Central memory CD8-positive, alpha-beta T cell (primary cell): ENCODE measurements at regions not wholly inside any gene's neighbourhood (a gene's known extent, or its start where the extent isn't known, plus 50 kb on each side); places are given as distances from the start of the nearest gene placed in this dataset.
"Not testable (repeated sequence)": the region's sequence is repeated elsewhere in the genome, so short reads cannot be mapped to it uniquely, and the experiment has no call there.

Source experiments
- ATAC-seq: fragments of 150-1000 bp; cut with Tn5 transposase; replicated peaks from 2 replicates; pipeline ENCODE4 v1.10.0; 2022; ENCODE audit warnings: mild to moderate bottlenecking, moderate FRiP score, moderate number of reproducible peaks; ENCODE audit not compliant: poor library complexity, severe bottlenecking; ENCODE audit errors: extremely low read depth
- DNase-seq, 2 donors: peaks; one replicate each; pipeline ENCODE4 v3.0.0; 2021; ENCODE audit warnings: low spot score in 2 of 2
- H3K27ac Mint-ChIP-seq: one replicate; pipeline ENCODE4 v1.8.0; 2022; ENCODE audit warnings: low read depth, mild to moderate bottlenecking, moderate library complexity, mixed read lengths
- H3K27me3 Mint-ChIP-seq: one replicate; pipeline ENCODE4 v1.8.0; 2022; ENCODE audit warnings: mixed read lengths
- H3K36me3 Mint-ChIP-seq: one replicate; pipeline ENCODE4 v1.8.0; 2022; ENCODE audit warnings: mild to moderate bottlenecking, moderate library complexity, mixed read lengths; ENCODE audit not compliant: insufficient read depth
- H3K4me1 Mint-ChIP-seq: one replicate; pipeline ENCODE4 v1.8.0; 2022; ENCODE audit warnings: mixed read lengths
- H3K4me3 Mint-ChIP-seq: one replicate; pipeline ENCODE4 v1.8.0; 2022; ENCODE audit warnings: mild to moderate bottlenecking, moderate library complexity, mixed read lengths
- H3K9me3 Mint-ChIP-seq: one replicate; pipeline ENCODE4 v1.8.0; 2022; ENCODE audit warnings: mixed read lengths

GRCh38 chr2:52611759-52612158 is 1155.8 kb upstream of the CHAC2 start:
- DNase-seq (no peak), ATAC-seq (no peak)
- Mint-ChIP-seq H3K4me1 (no peaks in the 10 kb centered on the region), H3K36me3 (no peaks in the 10 kb centered on the region), H3K4me3 (no peak overlapping the region), H3K27ac (no peak overlapping the region), H3K9me3 (peaks cover 11% of the 10 kb centered on the region), H3K27me3 (no peaks in the 10 kb centered on the region)

GRCh38 chr2:52608030-52608429 is 1159.6 kb upstream of the CHAC2 start:
- ATAC-seq, result no peak
- DNase-seq, result no peak
- Mint-ChIP-seq H3K4me3 (no peak overlapping the region), H3K27me3 (no peaks in the 10 kb centered on the region), H3K4me1 (no peaks in the 10 kb centered on the region), H3K27ac (no peak overlapping the region), H3K36me3 (no peaks in the 10 kb centered on the region), H3K9me3 (peaks cover 15% of the 10 kb centered on the region)

GRCh38 chr2:52597346-52597745 is 1170.3 kb upstream of the CHAC2 start:
- peaks cover 7% of the 10 kb centered on the region for H3K9me3 Mint-ChIP-seq
- no peak for DNase-seq
- no peak for ATAC-seq

GRCh38 chr2:52594026-52594425 is 1173.6 kb upstream of the CHAC2 start:
- Mint-ChIP-seq H3K27me3 (no peaks in the 10 kb centered on the region), H3K27ac (no peak overlapping the region), H3K4me1 (no peaks in the 10 kb centered on the region), H3K9me3 (peaks cover 12% of the 10 kb centered on the region), H3K4me3 (no peak overlapping the region), H3K36me3 (no peaks in the 10 kb centered on the region)
- DNase-seq (no peak), ATAC-seq (no peak)

More at GRCh38 chr2:52597346-52597745, 1170.3 kb upstream of the CHAC2 start:
- Mint-ChIP-seq H3K4me1 (no peaks in the 10 kb centered on the region), H3K4me3 (no peak overlapping the region), H3K27me3 (no peaks in the 10 kb centered on the region), H3K27ac (no peak overlapping the region), H3K36me3 (no peaks in the 10 kb centered on the region)

GRCh38 chr2:52584071-52584470 is 1183.5 kb upstream of the CHAC2 start:
- not testable (repeated sequence) for H3K27me3 Mint-ChIP-seq, DNase-seq, H3K4me1 Mint-ChIP-seq, H3K27ac Mint-ChIP-seq, H3K4me3 Mint-ChIP-seq, H3K36me3 Mint-ChIP-seq, ATAC-seq
- peaks cover 25% of the 10 kb centered on the region for H3K9me3 Mint-ChIP-seq

- peaks cover 15% of the 10 kb centered on the region for H3K9me3 Mint-ChIP-seq
- H3K4me3 Mint-ChIP-seq, result no peak overlapping the region
- no peak overlapping the region for H3K27ac Mint-ChIP-seq
- H3K36me3 Mint-ChIP-seq, result peaks cover 3% of the 10 kb centered on the region
- no peaks in the 10 kb centered on the region for H3K4me1 Mint-ChIP-seq
- H3K27me3 Mint-ChIP-seq, result no peaks in the 10 kb centered on the region
- no peak for ATAC-seq
- DNase-seq, result no peak
Measured at GRCh38 chr2:52572469-52572894, 1195.1 kb upstream of the CHAC2 start.

- no peaks in the 10 kb centered on the region for H3K4me1 Mint-ChIP-seq
- DNase-seq (no peak), ATAC-seq (no peak)
- no peaks in the 10 kb centered on the region for H3K27me3 Mint-ChIP-seq
- H3K36me3 Mint-ChIP-seq, result peaks cover 3% of the 10 kb centered on the region
- H3K27ac Mint-ChIP-seq, result no peak overlapping the region
- H3K9me3 Mint-ChIP-seq, result peaks cover 15% of the 10 kb centered on the region
- H3K4me3 Mint-ChIP-seq, result no peak overlapping the region
Measured at GRCh38 chr2:52571380-52572347, 1195.9 kb upstream of the CHAC2 start.

- H3K9me3 Mint-ChIP-seq, result peaks cover 21% of the 10 kb centered on the region
- no peaks in the 10 kb centered on the region for H3K4me1 Mint-ChIP-seq
- ATAC-seq (no peak), DNase-seq (no peak)
- H3K27me3 Mint-ChIP-seq, result no peaks in the 10 kb centered on the region
- H3K4me3 Mint-ChIP-seq, result no peak overlapping the region
- H3K36me3 Mint-ChIP-seq, result peaks cover 3% of the 10 kb centered on the region
- no peak overlapping the region for H3K27ac Mint-ChIP-seq
Measured at GRCh38 chr2:52570716-52571115, 1196.9 kb upstream of the CHAC2 start.

- DNase-seq (no peak), ATAC-seq (no peak)
- Mint-ChIP-seq H3K4me1 (no peaks in the 10 kb centered on the region), H3K27ac (no peak overlapping the region), H3K36me3 (no peaks in the 10 kb centered on the region), H3K27me3 (no peaks in the 10 kb centered on the region), H3K9me3 (peaks cover 28% of the 10 kb centered on the region), H3K4me3 (no peak overlapping the region)
Measured at GRCh38 chr2:52563151-52563550, 1204.5 kb upstream of the CHAC2 start.

GRCh38 chr2:52558265-52558664 is 1209.3 kb upstream of the CHAC2 start:
- Mint-ChIP-seq H3K4me3 (no peak overlapping the region), H3K27me3 (no peaks in the 10 kb centered on the region), H3K27ac (no peak overlapping the region), H3K4me1 (no peaks in the 10 kb centered on the region), H3K9me3 (peaks cover 22% of the 10 kb centered on the region), H3K36me3 (no peaks in the 10 kb centered on the region)
- DNase-seq (no peak), ATAC-seq (no peak)

GRCh38 chr2:52542297-52542696 is 1225.3 kb upstream of the CHAC2 start:
- DNase-seq (no peak), ATAC-seq (no peak)
- Mint-ChIP-seq H3K36me3 (no peaks in the 10 kb centered on the region), H3K9me3 (peaks cover 7% of the 10 kb centered on the region), H3K4me3 (no peak overlapping the region), H3K4me1 (no peaks in the 10 kb centered on the region), H3K27me3 (no peaks in the 10 kb centered on the region), H3K27ac (no peak overlapping the region)

GRCh38 chr2:52539026-52539970 is 1228.3 kb upstream of the CHAC2 start:
- Mint-ChIP-seq H3K27me3 (no peaks in the 10 kb centered on the region), H3K9me3 (peaks cover 9% of the 10 kb centered on the region), H3K36me3 (no peaks in the 10 kb centered on the region), H3K4me3 (no peak overlapping the region), H3K27ac (no peak overlapping the region), H3K4me1 (no peaks in the 10 kb centered on the region)
- DNase-seq, result no peak
- ATAC-seq, result no peak
